Fibroblast of gingiva (primary cell): ENCODE measurements at regions not wholly inside any gene's neighbourhood (a gene's known extent, or its start where the extent isn't known, plus 50 kb on each side); places are given as distances from the start of the nearest gene placed in this dataset.

Experiments
- DNase-seq: peaks from one replicate; pipeline ENCODE4 v3.0.0-alpha.2; 2011; ENCODE audit warnings: low read depth

DNA sequence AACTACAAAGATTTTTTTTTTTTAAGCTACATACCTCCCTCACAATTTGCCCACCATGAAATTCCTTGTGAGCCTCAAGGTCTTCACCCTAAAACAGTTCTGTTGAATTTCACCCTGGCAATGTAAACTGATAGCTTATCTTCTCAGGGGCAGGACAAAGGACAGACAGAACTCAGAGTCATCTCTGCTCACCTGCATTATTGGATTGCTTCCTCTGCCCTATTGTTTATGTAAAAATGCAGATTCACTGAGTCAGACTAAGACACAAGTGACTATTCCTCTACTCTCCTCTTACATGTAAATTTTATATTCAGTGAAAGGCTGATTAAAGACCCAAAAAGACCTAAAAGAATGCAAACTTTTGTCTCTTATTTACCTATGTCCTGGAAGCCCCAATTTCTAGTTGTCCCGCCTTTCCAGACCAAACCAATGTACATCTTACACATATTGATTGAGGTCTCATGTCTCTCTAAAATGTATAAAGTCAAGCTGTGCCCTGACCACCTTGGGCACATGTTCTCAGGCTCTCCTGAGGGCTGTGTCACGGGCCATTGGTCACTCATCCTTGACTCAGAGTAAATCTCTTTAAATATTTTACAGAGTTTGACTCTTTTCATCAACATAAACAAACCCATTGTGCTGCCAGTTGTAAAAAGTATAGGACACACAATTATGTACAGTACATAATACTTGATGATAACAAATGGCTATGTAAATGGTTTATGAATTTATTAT is 440.2 kb downstream of the HTR7 start:
- no peak for DNase-seq

GRCh38 chr10:90418869-90419652 is 438.8 kb downstream of the HTR7 start:
- DNase-seq, result peak; percentile 35

DNA sequence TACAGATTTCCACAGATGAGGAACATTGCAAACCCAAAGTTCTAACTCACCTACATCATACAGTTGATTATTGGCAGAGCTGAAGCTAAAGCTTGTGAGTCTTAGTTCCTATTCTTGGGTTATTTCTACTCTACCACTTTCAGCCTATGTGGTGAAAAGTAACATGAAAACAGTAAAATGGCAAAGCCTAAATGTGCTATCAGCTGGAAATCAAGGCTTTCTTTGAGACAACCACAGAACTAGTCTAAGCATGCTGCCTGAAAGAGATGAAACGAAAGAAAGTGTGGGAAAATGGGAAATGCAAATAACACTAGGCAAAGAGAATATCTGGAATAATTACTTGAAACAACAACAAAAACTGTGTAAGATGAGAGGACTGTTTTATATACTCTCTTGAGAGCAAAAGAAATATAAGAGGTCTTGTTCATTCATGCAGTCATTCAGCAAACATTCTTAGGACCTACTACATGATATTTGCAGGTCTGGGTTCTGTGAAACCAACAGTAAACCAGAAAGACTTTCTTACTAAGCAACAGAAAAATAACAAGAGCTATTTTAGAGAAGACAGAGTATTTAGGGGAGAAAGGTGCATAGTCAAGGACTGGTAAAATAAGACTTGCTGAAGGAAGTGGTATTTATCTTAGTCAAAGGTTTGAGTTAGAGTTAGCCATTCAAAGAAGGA is 437.1 kb downstream of the HTR7 start:
- DNase-seq, result no peak

GRCh38 chr10:90421874-90422273 is 436.0 kb downstream of the HTR7 start:
- no peak for DNase-seq

DNA sequence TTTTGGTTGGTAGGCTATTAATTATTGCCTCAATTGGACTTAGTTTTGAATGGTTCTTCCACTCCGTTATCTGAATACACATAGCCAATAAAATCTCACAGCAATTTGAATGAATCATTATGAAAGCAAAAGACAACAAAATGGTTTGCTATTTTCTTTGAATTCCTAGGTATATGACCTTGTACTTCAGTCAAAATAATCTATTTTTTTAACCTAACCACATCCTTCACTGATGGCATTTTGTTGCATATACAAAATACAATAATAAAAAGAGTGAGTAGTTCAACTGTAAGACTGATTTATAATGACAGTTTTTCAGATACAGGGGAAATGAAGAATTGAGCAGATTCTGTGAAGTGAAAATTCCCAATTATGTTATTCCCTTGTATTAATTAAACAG is 433.1 kb downstream of the HTR7 start:
- no peak for DNase-seq

GRCh38 chr10:90430186-90430585 is 427.7 kb downstream of the HTR7 start:
- DNase-seq, result no peak

- no peak for DNase-seq
These were observed 425.0 kb downstream of the HTR7 start for GRCh38 chr10:90432866-90433265.

DNA sequence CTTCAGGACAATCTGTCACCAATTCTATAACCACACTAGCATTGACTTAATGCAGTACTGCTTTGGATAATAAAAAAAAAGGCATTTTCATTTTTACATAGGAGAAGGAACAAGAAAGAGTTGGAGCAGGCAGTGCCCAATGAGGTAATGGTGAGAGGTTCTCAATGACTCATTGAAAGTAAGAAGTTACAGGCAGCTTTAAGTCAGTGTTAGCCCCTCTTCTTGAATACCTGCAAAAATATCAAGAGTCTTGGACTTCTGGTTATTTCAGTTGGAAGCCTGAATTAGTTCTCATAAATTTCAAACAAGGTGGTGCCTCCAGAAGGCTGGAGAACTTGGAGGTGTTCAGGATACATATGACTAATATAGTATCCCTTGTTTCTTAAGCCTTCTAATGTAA is 422.5 kb downstream of the HTR7 start:
- no peak for DNase-seq

DNA sequence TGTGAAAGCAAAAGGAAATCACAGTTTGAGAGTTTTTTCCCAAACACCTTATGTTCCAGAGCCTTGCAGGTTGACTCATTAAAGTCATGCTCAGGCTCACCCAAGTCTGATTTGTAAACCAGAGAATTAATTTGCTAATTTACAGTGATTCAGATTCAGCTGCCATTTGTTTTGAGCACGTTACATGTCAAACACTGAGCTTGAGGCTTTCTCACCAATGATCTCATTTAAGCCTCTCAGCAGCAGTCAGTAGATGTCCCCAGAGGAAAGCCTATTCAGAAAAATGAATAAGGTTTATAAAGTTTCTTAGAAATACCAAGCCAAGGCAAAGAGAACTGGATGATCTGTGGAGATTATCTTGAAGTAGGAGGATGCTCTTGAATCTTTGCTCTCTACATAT is 420.4 kb downstream of the HTR7 start:
- no peak for DNase-seq

- no peak for DNase-seq
These were observed 417.0 kb downstream of the HTR7 start for GRCh38 chr10:90440870-90441269.

GRCh38 chr10:90443342-90443741 is 414.5 kb downstream of the HTR7 start:
- no peak for DNase-seq

GRCh38 chr10:90447831-90448230 is 410.0 kb downstream of the HTR7 start:
- no peak for DNase-seq

DNA sequence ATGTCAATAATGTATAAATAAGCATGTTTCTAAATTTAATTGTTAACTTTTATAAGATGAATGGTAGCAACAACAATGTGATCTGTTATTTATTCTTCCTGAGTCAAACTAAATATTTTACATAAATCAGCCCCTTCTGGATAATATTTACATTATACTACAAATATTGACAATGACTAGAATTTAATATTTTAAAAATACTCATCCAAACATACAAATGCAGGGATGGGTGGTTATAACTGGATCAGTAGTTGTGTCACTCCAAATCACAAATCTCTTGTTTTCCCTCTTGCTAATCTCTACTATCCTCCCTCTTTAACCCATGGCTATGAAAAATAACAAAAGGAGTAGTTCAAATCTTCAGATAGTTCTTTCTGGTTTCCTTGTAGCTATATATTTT is 407.0 kb downstream of the HTR7 start:
- no peak for DNase-seq

GRCh38 chr10:90451283-90451682 is 406.6 kb downstream of the HTR7 start:
- no peak for DNase-seq

GRCh38 chr10:90458054-90458453 is 399.8 kb downstream of the HTR7 start:
- no peak for DNase-seq

DNA sequence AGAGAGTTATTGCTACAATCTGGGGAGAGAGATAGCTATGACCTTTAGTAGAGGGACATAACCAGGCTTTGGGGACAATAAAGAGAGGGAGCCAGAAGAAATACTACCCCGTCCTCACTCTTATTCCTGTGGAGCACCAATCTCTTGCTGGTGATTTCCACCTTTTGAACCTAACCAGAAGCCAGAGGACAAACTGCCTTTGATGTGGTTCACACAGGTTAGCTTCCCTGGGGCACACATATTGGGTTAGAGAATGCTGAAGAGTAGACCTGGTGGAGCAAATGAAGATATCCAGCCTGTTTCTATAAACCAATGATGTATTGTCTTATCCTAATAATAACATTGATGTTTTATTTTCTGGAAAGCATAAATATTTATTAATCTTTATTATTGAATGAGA is 399.3 kb downstream of the HTR7 start:
- no peak for DNase-seq

DNA sequence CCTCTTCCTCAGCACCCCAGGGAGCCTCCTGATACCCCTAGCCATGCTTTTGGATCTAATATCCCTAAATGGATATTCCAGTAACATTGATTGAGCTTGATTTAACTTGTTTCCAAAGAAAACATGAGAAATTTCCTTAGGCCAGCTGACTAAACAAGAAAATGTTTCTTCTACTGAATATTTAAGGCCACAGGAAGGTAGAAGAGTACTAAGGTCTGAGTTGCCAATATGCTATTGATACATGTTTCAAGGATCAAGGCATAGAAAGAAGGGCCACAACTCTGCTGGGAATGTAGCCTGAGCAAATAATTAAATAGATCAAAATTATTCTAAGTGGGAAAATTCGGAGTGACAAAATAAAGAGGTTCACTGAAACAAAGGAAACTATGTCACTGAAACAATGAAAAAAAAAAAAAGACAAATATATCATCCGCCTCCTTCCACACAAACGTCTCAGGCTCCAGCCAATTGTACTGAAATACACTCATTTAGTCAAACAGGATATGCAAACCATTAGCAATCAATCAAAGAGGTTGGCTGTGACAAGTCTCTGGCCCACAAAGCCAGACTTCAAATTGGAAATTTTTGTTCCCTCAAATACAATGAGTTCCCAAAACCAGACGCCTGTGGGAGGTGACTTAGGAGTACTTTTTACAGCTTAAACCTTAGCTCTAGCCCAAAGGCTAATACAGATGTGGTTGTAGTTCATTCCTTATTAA is 396.2 kb downstream of the HTR7 start:
- DNase-seq, result no peak

- no peak for DNase-seq
These were observed 394.9 kb downstream of the HTR7 start for GRCh38 chr10:90462749-90463470.

DNA sequence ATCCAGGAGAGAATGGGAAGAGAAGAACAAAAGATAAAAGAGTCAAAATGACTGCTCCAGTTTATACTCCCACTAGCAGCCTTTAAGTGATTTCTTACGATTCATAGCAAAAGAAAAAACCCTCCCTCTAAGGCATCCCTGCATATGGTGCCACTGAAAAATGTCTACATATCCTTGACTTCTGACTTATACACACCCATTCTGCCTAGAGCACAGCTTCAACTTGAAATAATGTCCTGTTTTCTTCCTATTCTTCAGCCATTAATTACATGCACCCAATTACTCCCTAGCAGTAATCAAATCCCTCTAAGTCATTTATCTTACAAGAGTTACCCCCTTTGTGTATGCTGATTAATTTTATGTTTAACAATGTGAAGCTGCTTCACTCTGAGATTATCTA is 393.5 kb downstream of the HTR7 start:
- DNase-seq, result no peak

DNA sequence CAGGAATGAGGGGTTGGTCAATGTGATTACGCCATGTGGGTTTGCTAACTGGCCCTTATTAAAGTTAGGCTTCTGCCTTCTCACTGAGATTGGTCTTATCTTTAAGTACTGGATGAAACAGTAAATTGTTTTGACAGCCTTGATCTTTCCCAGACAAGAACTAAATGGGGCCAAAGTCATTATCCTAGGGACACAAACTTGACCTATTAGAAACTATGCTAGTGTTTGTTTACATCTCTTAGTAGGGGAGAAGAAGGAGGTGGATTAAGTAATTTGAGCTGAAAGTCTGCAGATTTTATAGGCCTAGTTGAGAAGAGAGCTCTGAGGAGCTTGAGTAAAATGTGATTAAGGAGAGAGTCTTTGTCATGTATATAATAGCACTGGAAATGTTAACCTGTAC is 386.9 kb downstream of the HTR7 start:
- DNase-seq, result no peak

GRCh38 chr10:90480466-90480865 is 377.4 kb downstream of the HTR7 start:
- no peak for DNase-seq
